ENCODE measurements at regions not wholly inside any gene's neighbourhood (a gene's known extent, or its start where the extent isn't known, plus 50 kb on each side); places are given as distances from the start of the nearest gene placed in this dataset.

DNA sequence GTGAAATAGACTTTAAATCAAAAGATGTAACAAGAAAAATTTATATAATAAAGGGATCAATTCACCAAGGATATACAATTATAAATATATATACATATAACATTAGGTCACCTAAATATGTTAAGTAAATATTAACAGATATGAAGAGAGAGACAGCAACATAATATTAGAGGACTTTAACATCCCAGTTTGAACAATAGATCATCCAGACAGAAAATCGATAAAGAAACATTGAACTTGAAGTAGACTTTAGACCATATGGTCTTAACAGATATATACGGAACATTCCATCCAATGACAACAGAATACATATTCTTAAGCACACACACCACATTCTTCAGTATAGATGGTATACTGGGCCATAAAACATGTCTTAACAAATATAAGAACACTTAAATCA, 649.6 kb upstream of the SETBP1 start:
- TF ChIP-seq POLR2A (IDR thresholded peaks at IDR 0.05), result no peak
- TF ChIP-seq, protein P1, sequence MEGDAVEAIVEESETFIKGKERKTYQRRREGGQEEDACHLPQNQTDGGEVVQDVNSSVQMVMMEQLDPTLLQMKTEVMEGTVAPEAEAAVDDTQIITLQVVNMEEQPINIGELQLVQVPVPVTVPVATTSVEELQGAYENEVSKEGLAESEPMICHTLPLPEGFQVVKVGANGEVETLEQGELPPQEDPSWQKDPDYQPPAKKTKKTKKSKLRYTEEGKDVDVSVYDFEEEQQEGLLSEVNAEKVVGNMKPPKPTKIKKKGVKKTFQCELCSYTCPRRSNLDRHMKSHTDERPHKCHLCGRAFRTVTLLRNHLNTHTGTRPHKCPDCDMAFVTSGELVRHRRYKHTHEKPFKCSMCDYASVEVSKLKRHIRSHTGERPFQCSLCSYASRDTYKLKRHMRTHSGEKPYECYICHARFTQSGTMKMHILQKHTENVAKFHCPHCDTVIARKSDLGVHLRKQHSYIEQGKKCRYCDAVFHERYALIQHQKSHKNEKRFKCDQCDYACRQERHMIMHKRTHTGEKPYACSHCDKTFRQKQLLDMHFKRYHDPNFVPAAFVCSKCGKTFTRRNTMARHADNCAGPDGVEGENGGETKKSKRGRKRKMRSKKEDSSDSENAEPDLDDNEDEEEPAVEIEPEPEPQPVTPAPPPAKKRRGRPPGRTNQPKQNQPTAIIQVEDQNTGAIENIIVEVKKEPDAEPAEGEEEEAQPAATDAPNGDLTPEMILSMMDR (IDR thresholded peaks at IDR 0.05), result no peak
- Histone ChIP-seq H3K36me3 (ENCODE audit: low read depth, missing control alignments) (no peaks in the 10 kb centered on the region), H3K4me1 (no peaks in the 10 kb centered on the region), H3K4me3 (no peak overlapping the region), H3K27me3 (no peaks in the 10 kb centered on the region), H3K9me3 (no peaks in the 10 kb centered on the region), H3K27ac (no peak overlapping the region)
- DNase-seq, result no peak
- 92 to 94% methylated on average over 2 of the region's 2 CpGs for WGBS, 2 donors
- intact Hi-C loops (cut with DNase I; ENCODE audit: low total_unique reads), result no loop called here

DNA sequence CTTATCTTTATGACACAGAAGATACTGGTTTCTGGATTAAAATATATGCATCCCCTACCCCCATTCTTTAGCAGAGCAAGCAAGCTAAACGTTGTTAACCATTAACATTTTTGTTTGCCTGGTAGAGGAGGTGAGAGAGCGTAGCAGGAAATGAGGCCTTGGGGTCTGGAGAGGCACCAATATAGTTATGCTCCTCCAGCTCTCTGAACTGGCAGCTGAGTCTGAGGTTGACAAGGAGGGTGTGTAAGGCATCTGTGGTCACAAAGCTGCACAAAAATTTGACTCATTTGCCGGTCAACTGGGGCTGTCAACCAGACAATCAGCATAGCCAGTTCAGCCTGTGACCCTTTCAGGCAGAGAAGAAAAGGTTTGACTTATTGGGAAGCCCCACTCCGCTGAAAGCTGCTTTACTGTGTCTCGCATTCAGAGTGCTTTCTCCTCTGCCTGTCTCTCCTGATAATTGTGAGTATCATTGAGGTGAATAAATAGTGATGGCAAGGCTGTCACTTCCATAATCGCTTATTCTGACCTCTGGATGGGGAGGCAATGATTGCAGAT, 647.5 kb upstream of the SETBP1 start:
- TF ChIP-seq, protein P1 (IDR thresholded peaks at IDR 0.05), result no peak
- no peak for TF ChIP-seq POLR2A (IDR thresholded peaks at IDR 0.05)
- Histone ChIP-seq H3K27me3 (no peaks in the 10 kb centered on the region), H3K27ac (no peak overlapping the region), H3K4me1 (no peaks in the 10 kb centered on the region), H3K36me3 (ENCODE audit: low read depth, missing control alignments) (no peaks in the 10 kb centered on the region), H3K9me3 (no peaks in the 10 kb centered on the region), H3K4me3 (no peak overlapping the region)
- intact Hi-C loops (cut with DNase I; ENCODE audit: low total_unique reads), result no loop called here
- DNase-seq, result no peak
- WGBS, 2 donors, result 81 to 87% methylated on average over 6 of the region's 6 CpGs

DNA sequence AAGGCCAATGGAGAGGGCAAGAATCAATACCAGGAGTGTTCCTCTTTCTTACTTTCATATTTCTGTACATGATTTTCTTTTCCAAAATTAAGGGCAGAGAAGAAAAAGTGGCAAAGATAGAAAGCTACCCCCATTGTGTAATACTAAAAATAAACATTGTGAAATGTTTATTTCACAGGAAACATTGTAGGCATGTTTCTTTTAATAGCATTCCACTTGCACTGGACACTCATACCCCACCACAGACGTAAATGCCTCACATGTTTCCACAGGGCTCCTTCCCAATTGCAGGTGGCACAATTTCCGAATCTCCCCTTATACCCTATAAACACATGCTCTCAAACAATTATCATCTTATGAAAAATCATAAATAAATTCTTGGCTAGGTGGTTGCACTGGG, 645.1 kb upstream of the SETBP1 start:
- DNase-seq, result no peak
- Histone ChIP-seq H3K27me3 (no peaks in the 10 kb centered on the region), H3K4me3 (no peak overlapping the region), H3K4me1 (no peaks in the 10 kb centered on the region), H3K27ac (no peak overlapping the region), H3K36me3 (ENCODE audit: low read depth, missing control alignments) (no peaks in the 10 kb centered on the region), H3K9me3 (no peaks in the 10 kb centered on the region)
- intact Hi-C loops (cut with DNase I; ENCODE audit: low total_unique reads), result no loop called here
- TF ChIP-seq POLR2A (IDR thresholded peaks at IDR 0.05), result no peak
- TF ChIP-seq, protein P1 (IDR thresholded peaks at IDR 0.05), result no peak
- WGBS, 2 donors, result 81 to 84% methylated on average over 2 of the region's 2 CpGs

DNA sequence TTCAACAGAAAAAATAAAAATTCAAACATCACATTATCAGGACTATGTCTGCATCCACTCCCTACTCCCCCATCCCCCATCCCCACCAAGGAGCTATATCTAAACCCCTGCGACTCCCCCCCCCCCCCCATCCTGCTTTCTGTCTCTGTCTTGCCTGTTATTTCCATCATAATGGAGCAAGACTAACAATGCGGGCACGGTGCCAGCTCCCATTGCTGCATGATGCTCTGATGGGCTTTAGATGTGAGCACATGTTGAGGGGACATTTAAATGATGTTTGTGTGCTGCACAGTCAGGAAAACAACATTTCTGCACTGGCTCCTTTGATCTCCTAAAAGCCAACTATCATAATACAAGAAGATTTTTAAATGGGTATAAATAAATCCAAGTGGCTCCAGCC, 644.2 kb upstream of the SETBP1 start:
- Histone ChIP-seq H3K27ac (no peak overlapping the region), H3K9me3 (no peaks in the 10 kb centered on the region), H3K4me1 (no peaks in the 10 kb centered on the region), H3K27me3 (no peaks in the 10 kb centered on the region), H3K4me3 (no peak overlapping the region), H3K36me3 (ENCODE audit: low read depth, missing control alignments) (no peaks in the 10 kb centered on the region)
- intact Hi-C loops (cut with DNase I; ENCODE audit: low total_unique reads), result no loop called here
- 29 to 68% methylated on average over 2 to 3 of the region's 3 CpGs for WGBS, 2 donors
- DNase-seq, result peak; percentile 16
- TF ChIP-seq, protein P1 (IDR thresholded peaks at IDR 0.05), result no peak
- TF ChIP-seq POLR2A (IDR thresholded peaks at IDR 0.05), result no peak

DNA sequence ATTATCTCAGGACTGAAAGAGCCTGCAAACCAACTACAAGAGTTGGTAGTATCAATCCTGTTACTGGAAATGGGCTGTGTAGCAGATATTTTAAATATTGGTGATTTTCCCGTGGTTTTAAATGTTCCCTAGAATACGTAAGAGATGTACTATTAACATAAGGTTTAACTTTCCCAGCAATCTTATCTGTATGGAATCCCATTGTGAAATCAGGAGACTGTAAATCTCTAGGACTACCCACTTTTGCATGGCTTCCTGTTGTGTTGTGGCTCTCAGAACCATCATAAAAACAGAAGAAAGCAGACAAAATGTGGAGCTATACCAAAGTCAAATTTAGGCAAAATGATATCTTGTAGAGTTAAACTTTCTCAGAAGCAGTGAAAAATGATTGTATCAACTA, 641.5 kb upstream of the SETBP1 start:
- H3K27me3 ChIP-seq, result no peaks in the 10 kb centered on the region
- no peaks in the 10 kb centered on the region for H3K4me1 ChIP-seq
- no peaks in the 10 kb centered on the region for H3K9me3 ChIP-seq
- no peak overlapping the region for H3K27ac ChIP-seq
- DNase-seq, result no peak
- no peaks in the 10 kb centered on the region for H3K36me3 ChIP-seq (ENCODE audit: low read depth, missing control alignments)
- no peak overlapping the region for H3K4me3 ChIP-seq
- 92 to 94% methylated on average over 2 of the region's 2 CpGs for WGBS, 2 donors
- TF ChIP-seq, protein P1 (IDR thresholded peaks at IDR 0.05), result no peak
- no peak for TF ChIP-seq POLR2A (IDR thresholded peaks at IDR 0.05)
- intact Hi-C loops (cut with DNase I; ENCODE audit: low total_unique reads), result no loop called here
